NCI-H345 treated with DMSO at 0.1 percent for 48 hours (cell line): ENCODE measurements at regions not wholly inside any gene's neighbourhood (a gene's known extent, or its start where the extent isn't known, plus 50 kb on each side); places are given as distances from the start of the nearest gene placed in this dataset.
"Not testable (repeated sequence)": the region's sequence is repeated elsewhere in the genome, so short reads cannot be mapped to it uniquely, and the experiment has no call there.

Experiments used
- DNase-seq: peaks from one replicate; lab custom pipeline; 2025; ENCODE audit not compliant: unreplicated experiment; lab: John Stamatoyannopoulos, UW

GRCh38 chr17:5896215-5896614 lies 174.0 kb upstream of the WSCD1 start:
- no peak for DNase-seq

GRCh38 chr17:5897275-5897911 lies 172.8 kb upstream of the WSCD1 start:
- DNase-seq, result no peak

GRCh38 chr17:5897981-5898380 lies 172.2 kb upstream of the WSCD1 start:
- not testable (repeated sequence) for DNase-seq

GRCh38 chr17:5898406-5898805 lies 171.8 kb upstream of the WSCD1 start:
- no peak for DNase-seq

- no peak for DNase-seq
These were observed 170.5 kb upstream of the WSCD1 start for GRCh38 chr17:5899496-5900195.

- no peak for DNase-seq
These were observed 168.4 kb upstream of the WSCD1 start for GRCh38 chr17:5901731-5902130.

- DNase-seq, result no peak
These were observed 167.7 kb upstream of the WSCD1 start for GRCh38 chr17:5902181-5903140.

- DNase-seq, result no peak
These were observed 158.3 kb upstream of the WSCD1 start for GRCh38 chr17:5911919-5912318.

- no peak for DNase-seq
These were observed 157.1 kb upstream of the WSCD1 start for GRCh38 chr17:5913032-5913531.

- DNase-seq, result no peak
These were observed 156.5 kb upstream of the WSCD1 start for GRCh38 chr17:5913641-5914040.

- no peak for DNase-seq
These were observed 154.8 kb upstream of the WSCD1 start for GRCh38 chr17:5915337-5915736.

GRCh38 chr17:5919089-5919488 lies 151.1 kb upstream of the WSCD1 start:
- no peak for DNase-seq

GRCh38 chr17:5921512-5922282 lies 148.5 kb upstream of the WSCD1 start:
- no peak for DNase-seq

GRCh38 chr17:5922476-5922875 lies 147.7 kb upstream of the WSCD1 start:
- no peak for DNase-seq

- DNase-seq, result no peak
These were observed 140.5 kb upstream of the WSCD1 start for GRCh38 chr17:5929721-5930120.

GRCh38 chr17:5930555-5930954 lies 139.6 kb upstream of the WSCD1 start:
- not testable (repeated sequence) for DNase-seq

GRCh38 chr17:5931616-5932015 lies 138.6 kb upstream of the WSCD1 start:
- no peak for DNase-seq

- DNase-seq, result no peak
These were observed 136.7 kb upstream of the WSCD1 start for GRCh38 chr17:5933430-5933829.

GRCh38 chr17:5941258-5941657 lies 128.9 kb upstream of the WSCD1 start:
- no peak for DNase-seq

- no peak for DNase-seq
These were observed 127.5 kb upstream of the WSCD1 start for GRCh38 chr17:5942687-5943086.

- DNase-seq, result no peak
These were observed 126.9 kb upstream of the WSCD1 start for GRCh38 chr17:5943232-5943631.
